Stimulated activated CD8-positive, alpha-beta memory T cell treated with anti-CD3 and anti-CD28 coated beads, Interleukin-4, amount 100 ng/mL, for 48 hours (primary cell): ENCODE measurements at regions not wholly inside any gene's neighbourhood (a gene's known extent, or its start where the extent isn't known, plus 50 kb on each side); places are given as distances from the start of the nearest gene placed in this dataset.

Experiments used
- DNase-seq: peaks from one replicate; pipeline ENCODE4 v3.0.0-alpha.2; 2020

DNA sequence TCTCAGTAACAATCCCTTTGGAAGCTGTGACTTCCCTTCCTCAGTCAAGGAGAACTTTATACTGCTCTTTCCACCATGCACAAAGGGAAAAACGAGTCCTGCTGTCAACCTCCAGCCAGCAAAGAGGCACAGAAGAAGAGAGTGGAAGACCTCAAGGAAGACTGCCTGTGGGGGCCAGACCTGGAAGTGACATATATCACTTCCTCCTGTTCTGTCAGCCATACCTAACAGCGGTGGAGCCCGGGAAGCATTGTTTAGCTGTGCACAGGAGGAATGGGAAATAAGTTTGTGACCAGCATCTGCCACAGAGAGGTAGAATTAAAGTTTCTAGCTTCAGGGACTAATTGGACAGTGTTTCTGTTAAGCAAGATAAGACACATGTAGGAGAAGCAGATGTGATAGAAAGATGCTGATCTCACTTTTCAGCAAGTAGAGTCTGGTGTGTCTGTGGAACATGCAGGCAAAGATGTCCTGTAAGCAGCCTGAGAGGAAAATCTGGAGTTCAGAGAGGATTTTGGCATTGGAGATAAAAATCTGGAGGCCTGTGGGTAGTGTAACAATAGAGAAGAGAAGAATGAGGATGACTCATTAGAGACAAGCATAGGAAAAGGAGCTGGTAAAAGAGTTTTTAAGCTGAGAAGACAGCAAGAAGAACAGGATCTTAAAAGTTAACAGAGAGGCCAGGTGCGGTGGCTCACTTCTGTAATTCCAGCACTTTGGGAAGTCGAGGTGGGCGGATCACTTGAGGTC lies 141.6 kb upstream of the CPSF6 start:
- DNase-seq: no peak

DNA sequence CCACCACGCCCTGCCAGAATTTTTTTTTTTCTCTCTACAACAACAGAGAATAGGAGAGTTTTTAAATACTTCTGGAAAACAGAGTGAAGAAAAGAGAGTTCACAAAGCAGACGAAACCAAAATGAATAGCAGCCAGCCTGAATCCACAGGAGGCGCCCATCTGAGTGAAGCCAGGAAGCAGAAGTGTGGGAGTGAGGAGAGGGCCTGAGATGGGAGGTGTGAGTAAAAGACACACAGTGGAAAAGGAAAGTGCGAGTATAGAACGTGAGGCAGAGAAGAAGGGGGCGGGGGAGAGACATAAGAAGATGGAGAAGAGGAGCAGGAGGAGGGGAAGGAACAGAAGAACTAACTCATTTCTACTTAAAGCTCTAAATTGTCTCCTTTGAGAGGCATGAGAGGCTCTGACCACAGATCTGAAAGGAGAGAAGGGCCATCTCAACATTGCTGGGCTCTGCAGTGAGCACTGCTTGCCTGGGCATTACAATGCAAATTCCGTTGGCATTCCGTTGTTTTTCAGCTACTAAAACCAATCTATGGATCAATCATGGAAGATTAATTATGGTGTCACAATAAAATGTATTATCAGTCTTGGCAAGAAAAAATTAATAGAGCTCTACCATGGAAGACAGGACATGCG lies 140.1 kb upstream of the CPSF6 start:
- no peak for DNase-seq

DNA sequence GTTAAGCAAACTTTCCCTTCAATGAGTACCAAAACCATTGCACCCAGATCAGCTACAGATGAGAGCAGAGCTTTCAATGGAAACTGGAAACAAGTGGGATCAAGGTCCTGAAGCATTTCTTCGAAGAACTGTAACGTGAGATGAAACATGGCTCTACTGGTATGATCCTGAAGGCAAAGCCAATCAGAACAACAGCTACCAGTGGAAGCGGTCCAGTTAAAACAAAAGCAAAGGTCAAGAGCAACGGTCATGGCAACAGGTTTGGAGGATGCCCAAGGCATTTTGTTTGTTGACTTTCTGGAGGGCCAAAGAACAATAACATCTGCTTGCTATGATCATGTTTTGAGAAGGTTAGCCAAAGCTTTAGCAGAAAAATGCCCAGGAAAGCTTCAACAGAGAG lies 137.9 kb upstream of the CPSF6 start:
- DNase-seq: no peak

DNA sequence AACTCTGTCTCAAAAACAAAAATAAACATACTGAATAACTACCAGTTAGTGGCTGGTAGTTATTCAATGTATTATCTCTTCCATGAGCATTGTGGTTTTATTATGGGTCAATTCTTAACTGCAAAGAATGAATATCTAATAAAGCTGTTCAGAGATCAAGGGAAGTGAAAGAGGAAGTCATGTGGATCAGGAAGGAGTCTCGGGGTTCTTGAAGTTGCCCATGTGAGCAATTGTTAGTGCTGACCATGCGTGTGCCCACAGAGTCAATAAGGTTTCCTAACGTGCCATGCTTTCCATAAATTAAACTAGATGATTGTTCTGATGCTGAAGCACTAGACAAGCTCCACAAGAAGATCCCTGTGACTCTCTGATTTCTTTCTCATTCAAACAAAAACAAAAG lies 136.5 kb upstream of the CPSF6 start:
- no peak for DNase-seq

DNA sequence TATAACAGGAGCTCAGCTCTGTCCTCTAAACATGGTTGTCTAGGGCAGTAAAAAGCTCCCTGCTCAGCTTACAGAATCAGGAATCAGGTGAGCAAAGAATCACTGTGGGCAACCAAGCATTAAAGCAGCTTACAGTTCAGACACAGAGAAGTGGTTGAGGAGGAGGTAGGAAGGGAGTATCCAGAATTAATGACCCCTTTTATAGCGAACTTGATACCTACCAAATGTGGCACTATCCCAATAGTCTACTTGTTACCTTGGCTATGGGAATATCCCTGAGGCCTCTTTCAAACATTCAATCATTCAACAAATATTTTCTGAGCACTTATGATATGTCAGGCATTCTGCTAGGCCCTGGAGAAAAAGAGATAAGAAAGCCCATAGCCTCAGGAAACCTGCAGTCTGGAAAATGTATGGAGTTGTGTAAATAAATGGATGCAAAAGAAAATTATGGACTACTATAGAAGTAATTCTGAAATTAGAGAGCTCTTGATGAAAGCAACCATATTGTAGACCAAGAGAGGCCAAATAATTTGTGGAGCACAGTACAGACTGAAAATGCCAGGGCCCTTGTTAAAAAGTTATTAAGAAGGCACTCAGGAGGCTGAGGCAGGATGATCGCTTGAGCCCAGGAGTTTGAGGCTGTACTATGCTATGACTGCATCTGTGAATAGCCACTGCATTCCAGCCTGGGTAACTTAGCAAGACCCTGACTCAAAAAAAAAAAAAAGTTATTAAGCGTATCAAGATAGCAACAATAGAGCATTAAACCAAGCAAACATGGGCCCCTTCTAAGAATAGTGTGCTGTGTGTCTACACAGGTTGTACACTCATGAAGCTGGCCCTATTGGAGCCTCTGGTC lies 134.0 kb upstream of the CPSF6 start:
- no peak for DNase-seq

DNA sequence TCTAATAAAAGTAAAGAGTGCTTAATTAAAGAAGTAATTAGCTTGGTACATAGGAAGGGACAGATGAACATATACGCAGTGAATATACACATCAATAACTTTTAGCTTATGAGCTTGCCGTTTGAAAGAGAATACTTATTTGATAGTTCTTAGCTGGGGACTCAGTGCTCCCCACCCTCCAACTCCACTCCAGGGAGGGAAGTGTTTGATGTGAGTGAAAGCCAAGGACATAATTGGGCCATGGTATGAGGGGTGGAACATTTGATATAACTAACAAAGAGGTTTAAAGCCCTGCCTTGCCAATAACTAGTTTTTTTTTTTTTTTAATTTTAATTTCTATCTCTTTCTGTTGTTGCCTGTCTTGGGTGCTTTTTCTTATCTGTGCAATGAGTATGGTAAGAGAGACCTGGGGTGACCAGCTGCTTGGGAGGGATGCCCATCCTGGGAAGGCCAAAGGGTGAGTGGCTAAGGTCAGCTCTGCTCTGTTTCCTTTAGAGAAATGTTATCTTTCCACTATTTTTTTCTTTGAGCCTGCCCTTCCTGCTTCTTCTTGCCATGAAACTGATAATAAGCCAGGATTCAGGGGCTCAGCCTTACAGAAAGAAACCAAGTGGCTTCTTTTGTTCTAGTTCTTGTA lies 132.8 kb upstream of the CPSF6 start:
- DNase-seq: no peak

DNA sequence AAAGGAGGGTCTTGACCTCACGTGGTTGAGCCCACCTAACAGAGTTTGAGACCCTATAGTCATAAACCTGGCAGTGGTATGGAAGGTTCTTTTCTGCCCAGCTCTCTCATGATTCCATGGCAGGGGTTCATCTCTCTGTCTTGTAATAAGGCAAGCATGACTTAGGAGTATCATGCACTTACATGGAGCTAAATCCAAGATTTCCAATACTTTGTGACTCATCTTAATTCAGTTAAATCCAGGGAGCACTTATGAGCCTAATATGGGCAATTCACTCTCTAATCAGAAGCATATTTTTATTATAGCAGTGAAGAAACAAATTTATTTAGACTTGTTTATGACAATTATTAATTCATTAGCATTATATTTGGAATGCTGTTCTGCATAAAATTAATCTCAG lies 131.8 kb upstream of the CPSF6 start:
- no peak for DNase-seq

DNA sequence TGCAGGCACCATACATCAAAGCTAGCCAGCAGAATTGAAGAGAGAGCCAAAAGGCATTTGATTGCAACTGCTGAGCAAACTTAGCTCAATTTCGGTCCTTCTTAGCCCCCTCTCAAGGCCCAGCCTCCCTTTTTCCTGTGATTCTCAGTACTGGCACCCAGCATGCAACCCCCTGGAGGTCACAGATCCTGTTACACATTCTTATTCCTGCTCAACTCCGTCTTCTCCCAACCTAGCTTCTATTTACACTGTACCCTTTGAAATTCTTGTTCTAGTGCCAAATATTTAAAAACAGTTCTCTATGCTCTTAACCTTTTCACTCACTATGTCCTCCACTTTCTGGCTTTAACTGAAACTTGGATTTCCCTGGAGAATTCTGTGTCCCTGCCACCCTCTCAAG lies 131.3 kb upstream of the CPSF6 start:
- no peak for DNase-seq

DNA sequence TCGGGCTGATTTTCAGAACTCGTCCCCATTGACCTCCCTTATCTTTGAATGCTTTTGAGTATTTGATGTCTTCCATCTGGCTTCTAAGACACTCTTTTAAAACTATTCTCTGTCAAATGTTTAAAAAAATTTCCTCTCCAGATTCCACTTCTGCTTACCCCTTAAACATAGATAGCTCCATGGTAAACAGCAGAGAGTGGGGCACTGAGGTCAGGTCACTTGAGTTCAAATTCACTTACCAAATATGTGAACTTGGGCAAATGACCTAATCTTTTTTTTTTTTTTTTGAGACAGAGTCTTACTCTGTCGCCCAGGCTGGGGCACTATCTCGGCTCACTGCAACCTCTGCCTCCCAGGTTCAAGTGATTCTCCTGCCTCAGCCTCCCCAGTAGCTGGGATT lies 126.8 kb upstream of the CPSF6 start:
- no peak for DNase-seq

DNA sequence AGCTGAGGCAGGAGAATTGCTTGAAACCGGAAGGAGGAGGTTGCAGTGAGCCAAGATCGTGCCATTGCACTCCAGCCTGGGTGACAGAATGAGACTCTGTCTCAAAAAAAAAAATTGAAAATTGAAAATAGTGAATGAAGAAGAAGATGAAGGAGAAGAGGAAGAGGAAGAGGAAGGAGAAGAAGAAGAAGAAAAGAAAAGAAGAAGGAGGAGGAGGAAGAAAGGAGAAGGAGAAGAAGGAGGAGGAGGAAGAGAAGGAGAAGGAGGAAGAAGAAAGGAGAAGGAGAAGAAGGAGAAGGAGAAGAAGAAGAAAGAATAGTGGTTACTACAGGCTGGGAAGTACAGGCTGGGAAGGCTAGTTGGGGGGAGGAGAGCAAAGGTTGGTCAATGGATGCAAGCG lies 124.3 kb upstream of the CPSF6 start:
- no peak for DNase-seq

DNA sequence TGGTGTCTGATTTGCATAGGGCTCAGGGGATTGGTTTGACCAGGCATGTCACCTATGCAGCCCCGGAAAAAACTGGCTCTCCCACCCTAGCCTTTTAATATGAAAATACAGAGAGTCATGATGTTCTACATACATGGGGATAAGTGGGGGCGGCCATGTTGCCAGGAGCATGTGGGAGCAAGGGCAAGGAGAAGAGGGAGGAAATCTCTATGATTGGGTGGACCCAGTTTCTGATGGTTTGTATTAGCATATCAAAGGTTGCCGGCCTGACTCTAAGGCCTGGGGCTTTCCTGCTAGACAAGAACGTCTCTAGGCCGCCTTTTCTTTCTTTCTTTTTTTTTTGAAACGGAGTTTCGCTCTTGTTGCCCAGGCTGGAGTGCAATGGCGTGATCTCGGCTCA lies 123.4 kb upstream of the CPSF6 start:
- no peak for DNase-seq

DNA sequence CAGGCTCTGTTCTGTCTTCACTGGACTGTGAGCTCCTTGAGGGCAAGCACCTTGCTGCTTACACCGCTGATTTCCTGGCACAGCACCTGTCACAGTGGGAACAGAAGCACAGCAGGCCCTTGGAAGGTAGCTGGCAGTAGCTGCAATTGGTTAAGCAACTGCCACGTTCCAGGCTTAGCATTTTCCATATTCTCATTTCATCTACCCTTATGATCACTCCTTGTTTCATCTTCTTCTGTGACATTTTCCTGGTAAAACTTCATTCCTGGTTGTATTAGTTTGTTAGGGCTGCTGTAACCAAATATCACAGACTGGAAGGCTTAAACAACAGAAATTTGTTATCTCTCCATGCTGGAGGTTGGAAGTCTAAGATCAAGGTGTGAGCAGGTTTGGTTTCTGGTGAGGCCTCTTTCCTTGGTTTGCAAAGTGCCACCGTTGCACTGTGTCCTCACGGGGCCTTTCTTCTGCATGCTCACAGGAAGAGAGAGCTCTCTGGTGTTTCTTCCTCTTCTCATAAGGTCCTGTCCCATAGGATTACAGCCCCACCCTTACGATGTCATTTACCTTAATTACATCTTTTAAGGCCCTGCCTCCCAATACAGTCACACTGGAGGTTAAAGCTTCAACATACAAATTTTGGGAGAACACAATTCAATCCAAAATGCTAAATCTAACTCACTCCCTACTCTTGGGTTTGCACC lies 121.7 kb upstream of the CPSF6 start:
- no peak for DNase-seq

DNA sequence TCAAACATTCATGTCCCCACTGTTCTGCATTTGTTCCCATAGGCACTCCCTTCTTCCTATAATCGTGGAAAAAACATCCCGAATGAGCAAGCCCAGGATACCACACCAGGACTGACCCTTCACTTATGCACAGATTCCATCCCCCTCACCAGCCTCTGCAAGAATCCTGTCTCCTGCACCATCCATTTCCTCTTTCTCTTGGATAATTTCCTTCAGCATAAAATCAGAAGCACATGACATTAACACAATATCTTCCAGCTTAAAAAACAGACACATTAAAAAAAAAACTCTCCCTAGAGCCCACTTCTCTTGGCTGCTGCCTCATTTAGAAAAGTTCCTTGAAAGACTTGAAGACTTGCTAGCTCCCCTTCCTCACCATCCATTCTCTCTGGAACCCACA lies 120.9 kb upstream of the CPSF6 start:
- no peak for DNase-seq

DNA sequence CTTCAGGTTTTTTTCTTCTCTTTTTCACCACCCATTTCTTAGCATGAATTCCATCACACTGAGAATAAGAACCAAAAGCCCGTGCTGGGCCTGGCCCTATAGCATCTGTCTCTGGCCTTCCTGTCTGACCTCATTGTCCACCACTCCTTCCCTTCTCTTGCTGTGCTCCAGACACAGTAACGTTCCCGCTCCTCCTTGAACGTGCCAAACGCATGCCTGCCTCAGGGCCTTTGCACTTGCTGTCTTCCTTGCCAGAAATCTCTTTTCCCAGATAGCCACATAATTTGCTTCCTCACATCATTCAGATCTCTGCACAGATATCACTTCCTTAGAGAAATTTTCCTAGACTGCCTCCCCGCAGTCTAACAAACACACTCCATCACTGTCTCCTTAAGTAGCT lies 119.6 kb upstream of the CPSF6 start:
- no peak for DNase-seq

DNA sequence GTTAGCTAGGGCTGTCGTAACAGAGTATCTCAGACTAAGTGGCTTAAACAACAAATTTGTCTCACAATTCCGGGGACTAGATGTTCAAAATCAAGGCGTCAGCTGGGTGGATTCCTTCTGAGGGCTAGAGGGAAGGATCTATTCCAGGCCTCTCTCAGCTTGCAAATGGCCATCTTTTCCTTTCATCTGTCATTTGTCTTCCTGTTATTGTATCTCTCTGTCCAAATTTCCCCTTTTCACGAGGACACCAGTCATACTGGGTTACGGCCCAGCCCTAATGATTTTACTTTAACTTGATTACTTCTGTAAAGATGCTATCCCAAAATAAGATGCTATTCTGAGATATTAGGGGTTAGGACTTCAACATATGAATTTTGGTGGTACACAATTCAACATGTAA lies 119.0 kb upstream of the CPSF6 start:
- no peak for DNase-seq

DNA sequence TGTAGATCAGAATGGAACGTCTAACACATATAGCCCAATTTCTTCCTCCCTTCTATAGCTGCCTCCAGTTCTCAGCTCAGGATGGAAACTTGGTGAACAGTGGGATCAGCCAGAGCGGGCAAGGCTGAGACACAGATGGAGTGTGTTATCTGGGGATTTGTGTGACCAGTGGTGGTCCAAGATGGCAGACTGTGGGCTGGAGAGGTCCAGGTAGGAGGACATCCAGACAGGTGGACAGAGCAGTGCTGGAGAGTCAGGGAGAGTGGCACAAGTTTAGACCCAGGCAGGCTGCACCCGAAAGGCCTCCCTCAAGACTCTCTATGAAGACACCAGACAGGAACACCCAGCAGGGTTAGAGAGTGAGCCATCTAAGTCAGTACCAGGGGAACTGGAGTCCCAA lies 116.1 kb upstream of the CPSF6 start:
- DNase-seq: no peak

DNA sequence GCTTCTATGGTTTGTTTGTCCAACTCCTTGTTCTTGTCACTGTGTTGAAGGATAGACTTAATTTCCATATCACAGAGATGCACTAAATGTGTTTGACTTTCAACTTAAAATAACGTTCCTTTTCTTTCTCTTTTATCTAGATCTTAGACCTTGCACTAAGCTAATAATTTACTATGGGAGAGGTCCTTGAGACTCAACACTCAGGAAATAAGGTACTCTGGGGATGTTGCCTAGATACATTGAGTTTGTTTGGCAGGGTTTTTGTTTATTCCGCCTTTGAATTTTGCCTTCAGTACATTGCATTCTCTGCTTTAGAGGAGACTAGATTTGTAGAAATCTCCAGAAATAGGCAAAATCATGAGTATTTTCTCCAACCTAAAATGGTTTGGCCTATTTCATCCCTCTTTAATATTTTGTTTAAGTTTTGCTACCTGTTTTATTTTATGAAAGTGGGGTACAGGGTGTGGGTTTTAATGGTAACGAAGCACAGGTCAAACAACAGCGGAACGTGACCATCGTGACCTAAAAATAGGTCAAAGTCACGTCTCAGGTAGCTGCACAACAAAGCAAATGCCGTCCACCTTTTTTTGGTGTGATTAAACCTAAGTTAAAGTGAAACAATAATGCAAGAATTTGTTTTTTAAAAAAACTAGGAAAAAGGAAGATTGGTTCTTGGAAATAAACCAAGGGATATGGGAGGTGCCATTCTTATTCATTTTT lies 115.3 kb upstream of the CPSF6 start:
- DNase-seq: no peak

DNA sequence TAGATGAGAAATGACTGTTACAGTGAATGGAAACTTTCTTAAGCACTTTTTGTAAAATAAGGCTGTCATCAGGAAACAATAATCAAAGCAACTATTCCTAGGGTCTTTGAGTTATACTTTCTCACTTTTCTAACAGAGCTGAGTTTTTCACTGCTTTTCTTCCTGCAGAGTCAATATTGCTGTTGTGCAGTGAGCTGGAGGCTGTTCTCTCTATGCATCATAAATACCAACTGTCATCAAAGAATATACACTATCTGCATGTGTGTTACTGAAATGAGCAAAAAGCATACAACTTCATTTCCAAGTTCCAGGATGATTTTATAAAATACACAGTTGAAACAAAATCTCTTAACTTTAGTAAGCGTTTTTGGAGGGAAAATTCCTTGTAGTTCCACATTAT lies 110.4 kb upstream of the CPSF6 start:
- no peak for DNase-seq

DNA sequence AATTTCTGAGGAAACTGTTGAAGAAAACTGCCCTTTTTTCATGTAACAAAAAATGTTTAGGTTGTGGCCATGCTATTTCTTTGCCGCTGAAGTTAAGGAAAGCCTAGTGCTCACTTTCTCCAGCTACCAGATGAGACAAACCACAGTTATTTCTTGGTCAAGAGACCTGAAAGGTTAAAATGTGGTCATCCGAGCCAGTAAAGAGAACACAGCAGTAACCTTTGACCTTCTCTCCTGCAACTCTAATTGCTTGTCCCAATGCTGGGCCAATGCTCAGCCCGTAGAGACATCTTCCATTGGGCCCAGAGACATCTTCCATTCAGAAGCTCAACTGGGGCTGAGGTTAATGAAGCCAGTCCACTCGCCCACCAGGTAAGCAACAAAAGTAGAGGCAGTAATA lies 109.8 kb upstream of the CPSF6 start:
- DNase-seq: no peak

DNA sequence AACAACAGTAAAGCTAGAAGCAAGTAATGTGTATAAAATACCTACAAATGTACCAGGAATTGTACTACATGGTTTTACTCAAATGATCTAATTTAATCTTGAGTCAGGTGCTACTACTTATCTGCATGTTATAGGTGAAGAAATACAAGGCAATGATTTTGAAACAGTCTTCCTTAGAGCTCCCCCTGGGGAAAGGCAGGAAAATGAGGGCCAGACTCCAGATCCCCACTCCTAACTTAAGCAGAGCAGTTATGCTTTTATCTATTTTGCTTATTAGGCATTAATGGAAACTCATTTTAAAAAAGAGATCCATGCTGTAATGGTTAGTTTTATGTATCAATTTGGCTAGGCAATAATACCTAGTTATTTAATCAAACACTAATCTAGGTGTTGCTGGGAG lies 109.3 kb upstream of the CPSF6 start:
- no peak for DNase-seq

DNA sequence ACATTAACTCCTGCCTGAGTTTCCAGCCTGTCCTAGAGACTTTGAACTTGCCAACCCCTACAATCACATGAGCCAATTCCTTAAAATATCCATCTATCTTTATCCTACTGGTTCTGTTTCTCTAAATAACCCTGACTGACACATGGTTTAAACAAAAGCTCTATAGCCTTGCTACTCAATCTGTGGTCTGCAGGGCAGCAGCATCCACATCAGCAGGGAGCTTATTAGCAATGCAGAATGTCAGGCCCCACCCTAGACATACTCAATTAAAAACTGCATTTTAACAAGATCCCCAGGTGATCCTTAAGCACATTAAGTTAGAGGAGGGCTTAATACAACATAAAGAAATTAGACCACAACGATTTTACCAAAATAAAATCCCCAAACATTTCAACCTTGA lies 108.3 kb upstream of the CPSF6 start:
- no peak for DNase-seq

DNA sequence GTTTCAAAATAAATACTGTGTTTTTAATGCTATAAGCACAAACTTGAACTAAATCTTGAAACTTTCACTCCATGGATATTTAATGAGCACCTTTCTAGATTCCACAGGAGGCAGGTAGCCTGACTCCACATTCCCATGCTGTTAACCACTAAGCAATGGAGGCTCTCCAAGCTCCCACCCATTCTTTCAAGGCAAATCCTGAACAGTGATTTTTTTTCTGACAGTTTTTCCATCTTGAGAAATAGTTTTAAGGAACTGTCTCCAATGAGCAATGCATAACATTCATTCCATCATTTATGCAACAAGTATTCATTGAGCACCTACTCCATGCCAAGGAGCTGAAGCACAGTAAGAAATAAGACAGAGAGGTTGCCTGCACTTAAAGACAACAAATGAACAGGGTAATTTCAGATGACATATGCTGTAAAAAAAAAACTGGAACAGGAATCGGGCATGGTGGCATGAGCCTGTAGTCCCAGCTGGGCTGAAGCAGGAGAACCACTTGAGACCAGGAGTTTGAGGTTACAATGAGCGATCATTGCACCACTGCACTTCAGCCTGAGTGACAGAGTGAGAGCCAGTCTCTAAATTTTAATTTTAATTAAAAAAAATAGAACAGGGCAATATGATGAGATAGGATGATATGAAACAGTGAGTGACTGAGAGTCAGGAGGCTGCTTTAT lies 102.3 kb upstream of the CPSF6 start:
- DNase-seq: no peak
